ENCODE measurements at regions not wholly inside any gene's neighbourhood (a gene's known extent, or its start where the extent isn't known, plus 50 kb on each side); places are given as distances from the start of the nearest gene placed in this dataset.

DNA sequence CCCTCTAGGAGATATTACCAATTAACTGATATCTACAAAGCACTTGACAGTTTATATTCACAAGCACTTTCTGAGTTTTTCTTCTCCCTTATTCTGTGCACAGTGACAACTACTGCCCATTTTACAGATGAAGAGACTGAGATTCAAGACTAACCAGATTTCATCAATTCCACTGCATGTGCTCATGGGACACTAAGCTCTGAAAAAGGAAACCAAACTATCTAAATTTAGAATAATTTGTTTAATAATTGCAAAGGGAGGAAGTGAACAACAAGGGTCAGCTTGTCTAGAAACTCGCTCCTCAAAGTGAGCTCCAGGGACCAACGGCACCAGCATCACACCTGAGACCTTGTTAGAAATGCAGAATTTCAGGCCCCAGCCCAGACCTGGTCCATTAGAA lies 50.8 kb upstream of the MYLIP start:
- no peak for DNase-seq

DNA sequence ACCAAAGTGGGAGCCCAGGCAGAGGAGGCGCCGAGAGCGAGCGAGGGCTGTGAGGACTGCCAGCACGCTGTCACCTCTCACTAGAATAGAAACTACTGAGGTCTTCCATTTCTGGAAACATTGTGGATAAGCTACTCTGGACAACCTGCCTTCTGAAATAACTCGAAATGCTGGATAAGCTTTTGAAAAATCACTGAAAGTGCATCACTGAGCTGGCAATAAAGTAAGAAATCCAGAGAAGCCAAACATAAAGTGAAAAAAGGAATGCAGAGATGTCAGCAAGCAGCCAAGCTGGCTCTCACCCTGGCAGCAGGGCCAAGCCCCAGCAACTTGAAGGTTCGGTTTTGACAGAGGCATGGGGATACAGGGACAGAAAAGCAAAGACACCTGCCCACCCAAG lies 59.2 kb upstream of the MYLIP start:
- DNase-seq = no peak

DNA sequence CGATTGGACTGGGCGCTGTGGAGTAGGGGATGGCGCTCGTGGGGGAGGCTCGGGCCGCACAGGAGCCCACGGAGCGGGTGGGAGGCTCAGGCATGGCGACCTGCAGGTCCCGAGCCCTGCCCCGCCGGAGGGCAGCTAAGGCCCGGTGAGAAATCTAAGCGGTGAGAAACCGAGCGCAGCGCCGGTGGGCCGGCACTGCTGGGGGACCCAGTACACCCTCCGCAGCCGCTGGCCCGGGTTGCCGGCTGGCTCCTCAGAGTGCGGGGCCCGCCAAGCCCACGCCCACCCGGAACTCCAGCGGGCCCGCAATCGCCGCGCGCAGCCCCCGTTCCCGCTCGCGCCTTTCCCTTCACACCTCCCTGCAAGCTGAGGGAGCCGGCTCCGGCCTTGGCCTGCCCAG lies 59.7 kb upstream of the MYLIP start:
- no peak for DNase-seq

DNA sequence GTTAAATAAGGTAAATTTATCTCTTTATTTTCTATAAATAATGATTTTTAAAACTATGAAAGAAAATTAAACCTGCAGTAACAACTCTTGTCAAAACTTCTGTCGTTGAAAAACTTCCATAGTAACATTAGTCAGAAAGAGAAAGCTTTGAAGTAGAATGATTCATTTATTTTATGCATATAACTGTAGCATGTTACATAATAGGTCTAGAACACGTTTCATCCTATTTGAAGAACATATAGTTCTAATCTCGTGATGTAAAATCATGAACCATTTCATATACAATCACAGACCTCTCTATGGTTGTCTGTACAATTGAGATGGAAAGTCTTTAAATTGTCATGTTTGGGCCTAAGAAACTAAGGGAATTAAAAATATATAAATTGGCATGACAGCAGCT lies 61.3 kb upstream of the MYLIP start:
- no peak for DNase-seq

DNA sequence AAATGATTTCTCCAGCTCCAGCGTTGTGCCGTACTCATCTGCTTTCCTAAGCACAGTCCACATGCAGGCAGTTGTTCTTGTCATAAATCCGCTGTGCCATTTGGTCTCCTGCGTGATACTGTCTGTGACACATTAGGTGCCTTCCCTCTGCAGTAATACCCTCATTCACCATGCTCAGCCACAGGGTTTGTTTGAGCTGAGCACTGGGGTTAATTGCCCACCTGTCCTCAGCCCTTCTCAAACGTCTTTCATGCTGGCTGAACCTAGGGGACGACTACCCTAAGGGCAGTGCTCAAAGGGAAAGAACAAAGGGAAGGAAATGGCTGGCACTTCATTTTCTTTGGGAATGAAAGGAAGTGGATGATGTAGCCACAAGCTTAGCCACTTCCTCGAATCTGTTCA lies 64.2 kb upstream of the MYLIP start:
- DNase-seq = no peak

DNA sequence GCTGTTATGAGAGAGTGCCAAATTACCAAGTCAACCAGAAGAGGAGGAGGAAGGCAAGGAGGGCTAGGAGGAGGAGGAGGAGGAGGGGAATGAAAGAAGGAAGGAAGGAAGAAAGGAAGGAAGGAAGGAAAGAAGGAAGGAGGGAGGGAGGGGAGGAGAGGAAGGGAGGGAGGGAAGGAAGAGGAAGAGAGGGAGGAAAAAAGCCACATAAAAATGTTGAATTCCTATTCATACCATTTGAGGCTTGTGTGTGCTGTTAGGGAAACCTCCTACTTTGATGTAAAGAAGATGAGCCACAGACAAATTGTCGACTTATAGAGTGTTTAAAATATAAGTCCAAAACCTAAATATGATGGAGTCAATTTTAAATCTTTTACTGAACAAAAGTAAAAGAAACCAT lies 65.3 kb upstream of the MYLIP start:
- DNase-seq = no peak

DNA sequence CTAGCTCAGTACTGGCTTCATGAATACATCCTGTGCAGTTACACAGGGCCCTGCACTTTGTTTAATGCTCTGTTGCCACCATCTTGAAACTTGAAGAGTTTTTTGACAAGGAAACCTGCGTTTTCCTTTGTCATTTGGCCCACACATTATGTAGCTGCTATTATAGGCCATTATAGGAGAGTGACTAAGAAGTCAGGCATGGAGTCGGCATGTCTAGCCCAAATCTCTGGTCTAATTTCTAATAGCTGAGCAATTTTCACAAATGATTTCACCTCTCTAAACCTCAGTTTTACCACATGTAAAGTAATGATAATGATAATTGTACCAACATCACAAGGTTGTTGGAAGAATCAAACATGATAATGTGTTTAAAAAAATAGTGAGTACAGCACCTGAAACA lies 67.1 kb upstream of the MYLIP start:
- DNase-seq = no peak

DNA sequence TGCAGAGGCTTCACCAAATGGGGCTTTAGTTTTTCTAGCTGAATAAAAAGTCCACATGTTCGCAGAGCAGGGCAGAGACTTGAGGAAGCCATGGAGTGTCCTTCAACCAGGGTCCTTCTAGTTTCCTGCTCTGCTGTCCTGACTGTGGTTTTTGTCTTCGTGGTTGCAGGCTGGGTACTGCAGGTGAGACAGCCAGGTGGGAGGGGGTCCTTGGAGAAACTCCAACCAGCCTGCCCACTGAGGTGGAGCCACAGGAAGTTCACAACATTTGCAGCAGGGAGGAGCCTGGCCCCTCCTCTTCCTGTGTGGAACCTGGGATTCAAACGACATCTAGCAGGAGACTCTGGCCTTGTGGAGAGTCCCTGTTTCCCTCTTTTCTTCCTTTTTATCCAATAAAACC lies 68.8 kb upstream of the MYLIP start:
- DNase-seq = no peak

DNA sequence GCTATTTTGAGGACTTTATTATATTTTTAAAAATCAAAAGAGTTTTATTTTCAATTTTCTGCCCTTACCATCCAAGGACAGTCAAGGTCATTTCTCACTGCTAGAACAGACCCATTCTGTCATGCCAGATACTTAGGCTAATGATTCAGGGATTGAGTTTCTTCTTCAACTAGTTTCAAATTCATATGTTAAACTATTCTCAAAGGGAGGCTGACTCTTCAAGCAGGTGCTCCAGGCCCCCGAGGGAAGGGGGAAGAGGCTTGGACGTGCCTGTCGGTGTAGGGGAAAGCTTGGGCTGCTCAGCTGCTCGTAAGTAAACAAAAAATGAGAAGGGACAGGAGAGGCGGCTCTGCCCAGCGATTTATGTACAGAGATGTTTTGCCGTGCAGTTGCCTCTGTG lies 69.4 kb upstream of the MYLIP start:
- no peak for DNase-seq

DNA sequence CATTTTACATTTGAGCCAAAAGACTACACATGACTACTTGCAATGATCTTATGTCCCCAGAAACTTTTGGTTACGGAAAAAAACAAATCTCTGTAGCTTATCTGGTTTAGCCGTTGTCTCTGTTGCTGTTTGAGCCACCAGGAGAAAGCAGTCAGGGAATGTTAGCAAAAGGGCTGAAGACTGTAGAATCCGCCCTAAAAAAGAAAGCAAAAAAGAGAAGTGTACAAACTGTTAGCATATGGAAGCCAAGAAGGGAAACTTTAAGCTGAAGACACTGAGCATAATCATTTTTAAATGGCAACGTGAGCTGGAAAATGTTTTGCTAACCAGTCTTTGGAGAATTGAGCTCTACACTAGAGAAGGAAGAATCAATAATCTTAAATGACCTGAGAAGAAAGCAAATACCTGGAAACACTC lies 69.9 kb upstream of the MYLIP start:
- DNase-seq = no peak

DNA sequence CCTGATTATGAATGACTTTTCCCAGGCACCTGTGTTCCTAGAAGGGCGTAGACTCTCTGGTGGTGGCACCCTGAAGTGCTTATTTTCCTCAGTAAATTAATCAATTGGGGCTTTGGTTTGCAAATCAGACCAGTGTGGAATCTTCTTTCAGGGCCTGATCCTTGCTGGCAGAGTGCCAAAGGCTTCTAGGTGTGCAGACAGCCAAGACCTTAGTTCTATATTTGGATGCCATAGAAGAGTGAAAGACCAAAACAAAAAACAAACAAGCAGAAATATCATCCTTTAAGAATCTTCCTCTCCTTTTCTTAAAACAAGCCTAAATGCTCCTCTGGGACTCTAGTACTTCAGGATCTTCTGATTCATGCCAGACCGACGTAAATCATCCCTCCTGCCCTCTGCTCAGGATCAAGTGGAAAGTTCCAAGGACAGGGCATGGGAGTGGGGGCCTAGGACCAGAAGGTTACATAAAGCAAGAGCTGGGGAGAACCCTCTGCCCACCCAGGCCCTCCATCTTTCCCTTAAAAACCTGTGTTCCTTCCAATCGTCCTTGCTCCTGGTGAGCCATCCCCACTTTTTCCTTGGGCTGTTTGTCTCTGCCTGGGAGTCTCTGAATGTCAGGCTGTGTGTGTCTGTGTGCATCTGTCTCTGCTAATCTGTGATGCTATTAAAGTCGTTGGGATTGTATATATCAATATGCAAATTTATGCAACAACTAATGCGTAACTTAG lies 70.5 kb upstream of the MYLIP start:
- no peak for DNase-seq

DNA sequence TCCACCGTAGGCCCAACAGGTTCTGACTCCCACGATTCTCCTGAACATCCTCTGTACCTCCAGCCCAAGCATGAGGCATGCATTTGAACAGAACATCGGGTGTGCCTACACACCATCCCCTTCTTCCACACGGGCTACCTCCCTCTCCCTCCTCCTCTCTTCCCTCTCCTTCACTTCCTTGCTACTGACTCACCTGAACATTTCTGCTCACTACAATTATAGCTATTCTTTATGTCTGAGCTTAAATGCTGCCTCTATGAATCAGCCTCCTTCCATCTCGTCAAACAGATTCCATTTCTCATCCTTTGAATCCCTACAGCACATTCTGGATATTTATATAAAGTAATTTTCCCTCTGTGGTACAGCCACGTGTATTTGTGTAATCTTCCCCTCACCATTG lies 71.4 kb upstream of the MYLIP start:
- DNase-seq = no peak

DNA sequence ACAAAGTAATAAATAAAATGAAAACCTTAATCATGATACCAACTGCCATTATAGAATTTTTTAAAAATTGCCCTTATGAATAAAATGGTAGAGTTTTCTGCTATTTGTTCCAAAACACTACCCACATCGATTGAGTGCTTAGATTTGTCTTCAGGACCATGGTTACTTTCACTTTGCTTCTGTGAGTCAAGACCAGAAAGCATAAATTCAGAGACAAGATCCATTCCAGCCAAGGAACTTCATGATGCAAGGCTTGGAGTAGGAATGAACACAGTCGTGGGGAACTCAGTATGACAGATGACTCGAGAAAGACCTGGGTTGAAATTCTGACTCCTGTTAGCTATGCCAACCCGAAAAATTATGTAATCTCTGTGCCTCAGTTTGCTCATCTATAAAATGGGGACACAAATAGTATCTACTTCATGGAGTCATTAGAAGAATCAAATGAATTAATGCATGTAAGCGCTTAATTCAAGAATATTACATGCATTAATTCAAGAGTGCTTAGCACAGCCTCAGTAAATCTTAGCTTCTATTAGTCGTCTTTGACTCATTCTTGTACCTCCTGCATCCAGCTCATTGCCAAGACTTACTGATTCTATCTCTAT lies 72.5 kb upstream of the MYLIP start:
- no peak for DNase-seq

DNA sequence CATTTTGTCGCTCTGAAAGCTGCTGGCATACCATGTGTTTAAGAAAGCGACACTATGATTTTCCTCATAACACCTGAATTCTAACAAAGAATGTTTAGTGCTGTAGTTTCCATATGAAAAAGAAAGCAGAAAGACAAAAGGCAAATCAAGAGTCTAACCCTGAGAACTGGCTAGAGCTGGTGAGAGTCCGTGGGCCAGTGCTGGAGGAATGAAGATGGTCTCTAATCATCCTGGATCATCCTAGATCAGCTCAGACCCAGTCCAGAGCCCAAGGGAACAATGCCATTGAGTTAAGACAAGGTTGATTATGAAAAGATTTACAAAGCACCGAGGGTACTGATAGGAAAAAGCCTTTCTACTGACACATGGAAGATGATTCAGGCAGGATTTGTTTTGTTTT lies 73.0 kb upstream of the MYLIP start:
- no peak for DNase-seq

DNA sequence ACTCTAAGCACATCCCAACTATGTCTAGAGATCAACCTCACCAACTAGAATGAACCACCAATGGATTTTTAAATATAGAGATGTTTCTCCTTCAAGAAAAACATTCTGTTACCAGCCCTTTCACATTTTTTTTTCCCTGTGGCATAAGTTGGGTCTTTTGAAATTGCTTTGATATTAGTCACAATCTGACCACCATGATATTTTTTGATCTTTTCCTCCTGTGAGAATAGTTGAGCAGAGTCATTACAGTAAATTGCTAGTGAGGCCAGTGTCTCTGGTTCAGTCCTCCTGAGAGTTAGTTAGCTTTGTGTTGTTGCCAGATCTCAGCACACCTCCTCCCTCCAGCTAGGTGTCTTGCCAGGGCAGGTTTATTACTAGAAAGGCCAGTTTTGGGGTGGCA lies 79.7 kb upstream of the MYLIP start:
- no peak for DNase-seq

DNA sequence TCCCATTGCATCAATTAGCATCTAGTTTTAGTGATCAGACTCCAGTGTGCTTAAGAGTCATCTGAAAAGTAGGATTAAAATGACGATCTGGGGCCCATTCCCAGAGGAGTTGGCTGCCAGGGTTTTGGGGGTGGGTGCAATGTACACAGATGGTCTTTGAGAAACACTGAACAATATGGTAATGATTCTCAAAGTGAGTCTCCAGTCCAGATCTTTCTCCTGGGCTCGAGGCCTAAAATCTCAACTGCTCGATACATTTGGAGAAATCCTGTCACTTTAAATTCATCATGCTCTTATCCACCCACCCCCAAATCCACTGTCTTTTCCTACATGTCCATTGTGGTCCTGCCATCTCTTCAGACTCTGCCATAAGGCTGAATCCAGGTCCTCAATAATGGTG lies 80.7 kb upstream of the MYLIP start:
- DNase-seq = no peak

DNA sequence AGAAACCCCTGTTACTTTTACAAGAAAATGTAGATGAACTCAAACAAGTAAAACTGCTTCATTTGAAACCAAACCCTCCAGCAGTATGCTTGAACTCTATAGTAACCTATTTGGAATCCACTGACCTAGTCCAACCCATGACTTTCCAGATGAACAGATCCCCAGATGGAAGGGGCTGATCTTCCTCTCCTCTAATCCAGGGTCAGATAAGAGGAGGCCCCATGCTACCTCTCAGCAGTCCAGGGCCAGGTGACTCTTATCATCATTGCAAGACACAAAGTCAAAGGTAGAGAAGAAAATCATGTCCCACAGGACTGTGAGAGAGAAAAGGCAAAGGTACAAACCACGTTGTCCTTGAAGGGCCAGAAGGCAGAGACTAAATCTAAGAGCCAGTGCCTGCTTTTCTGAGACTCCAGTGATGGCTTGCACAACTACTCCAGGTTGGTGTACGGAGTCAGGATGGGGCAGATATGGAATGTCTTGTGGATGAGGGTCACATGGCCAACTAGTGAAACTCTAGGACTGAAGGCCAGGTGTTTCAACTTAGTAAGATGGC lies 81.4 kb upstream of the MYLIP start:
- DNase-seq = no peak

DNA sequence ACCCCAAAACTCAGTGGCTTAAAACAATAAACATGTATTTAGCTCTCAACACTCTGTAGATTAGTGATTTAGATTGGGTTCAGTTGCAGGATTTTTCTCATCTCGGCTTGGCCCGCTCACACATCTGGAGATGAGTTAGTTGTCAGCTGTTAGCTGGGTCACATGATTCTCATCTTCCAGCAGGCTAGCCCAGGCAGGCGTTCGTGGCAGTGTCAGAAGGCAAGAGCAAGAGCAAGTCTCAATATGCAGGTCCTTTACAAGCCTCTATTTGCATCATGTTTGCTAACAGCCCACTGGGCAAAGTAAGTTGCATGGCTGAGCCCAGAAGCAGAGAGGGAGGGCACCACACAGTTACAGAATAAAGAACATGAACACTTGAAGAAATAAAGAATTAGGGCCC lies 83.6 kb upstream of the MYLIP start:
- DNase-seq = no peak

DNA sequence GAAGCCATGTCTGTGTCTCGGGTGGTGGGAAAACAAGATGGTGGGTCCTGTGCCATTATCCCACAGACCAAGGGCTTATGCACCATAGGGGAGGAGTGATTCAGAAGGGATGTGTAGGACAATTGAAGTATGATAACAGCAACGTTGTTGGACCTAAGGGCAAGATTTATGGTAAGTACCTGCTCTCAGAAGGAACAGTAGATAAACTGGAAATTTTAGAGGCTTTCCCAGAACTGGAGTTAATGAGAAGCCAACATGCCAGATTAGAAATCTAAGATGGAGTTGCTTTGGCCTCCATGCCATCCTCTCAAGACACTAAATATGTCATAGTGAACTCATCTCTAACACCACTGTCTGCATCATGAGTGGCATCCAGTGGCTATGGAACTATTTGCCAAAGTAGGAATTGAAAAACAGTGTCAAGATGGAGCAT lies 84.7 kb upstream of the MYLIP start:
- DNase-seq = no peak

DNA sequence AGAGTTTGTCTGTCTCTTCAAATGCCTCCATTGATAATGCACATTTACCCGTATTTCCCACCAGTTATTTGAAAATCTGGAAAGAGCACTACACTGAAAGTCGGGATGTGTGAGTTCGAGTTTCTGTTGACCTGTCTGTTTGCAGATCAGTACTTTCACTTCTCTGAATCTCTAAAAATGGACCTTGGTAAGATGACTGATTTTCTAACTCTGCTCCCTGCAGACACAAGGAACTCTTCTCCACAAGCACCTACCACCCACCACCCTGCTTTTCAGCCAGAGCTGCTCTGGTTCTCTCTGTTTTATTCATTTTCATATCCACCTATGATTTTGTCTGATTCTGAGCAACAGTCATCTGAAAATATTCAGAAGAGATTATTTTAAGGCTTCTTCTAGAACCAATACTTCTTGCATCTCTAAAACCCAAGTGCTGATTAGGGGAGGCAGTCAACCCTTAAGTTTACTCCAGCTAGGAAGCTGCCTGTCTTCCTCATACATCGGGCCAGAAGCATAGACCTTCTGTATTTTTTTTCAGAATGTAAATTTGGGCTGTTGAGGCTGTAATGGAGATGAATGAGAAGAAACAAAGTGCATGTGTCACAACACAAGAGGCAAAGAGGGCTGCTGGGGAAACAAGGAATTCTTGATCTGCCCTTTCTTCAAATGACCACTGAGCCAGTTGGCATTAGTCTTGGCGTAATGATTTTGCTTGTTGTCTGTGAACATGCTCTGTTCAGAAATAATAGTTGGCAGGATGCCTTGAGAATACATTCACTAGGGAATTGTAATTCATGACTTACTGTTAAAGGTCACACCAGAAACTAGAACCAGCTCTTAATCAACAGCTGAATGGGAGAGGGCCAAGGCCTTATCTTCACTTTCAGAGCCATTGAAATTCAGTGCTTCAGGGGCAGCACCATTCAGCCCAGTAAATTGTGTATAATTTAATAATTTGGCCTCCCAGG lies 85.4 kb upstream of the MYLIP start:
- DNase-seq = no peak

DNA sequence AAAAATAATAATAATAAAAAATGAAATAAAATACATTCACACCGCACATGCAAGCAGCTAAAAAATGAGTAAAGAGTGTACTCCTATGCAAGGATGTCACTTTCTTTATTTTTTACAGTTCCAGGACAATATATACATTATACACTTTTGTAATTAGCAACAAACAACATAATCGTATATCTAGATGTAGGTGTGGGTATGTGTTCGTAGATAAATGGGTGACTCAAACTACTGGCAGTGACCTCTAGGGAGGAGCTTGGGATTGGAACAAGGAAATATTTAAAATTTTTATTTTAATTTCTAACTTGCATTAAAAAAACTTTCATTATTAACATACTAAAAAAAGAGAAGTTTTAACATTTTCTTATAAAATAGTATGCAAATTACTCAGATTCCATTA lies 86.1 kb upstream of the MYLIP start:
- no peak for DNase-seq

DNA sequence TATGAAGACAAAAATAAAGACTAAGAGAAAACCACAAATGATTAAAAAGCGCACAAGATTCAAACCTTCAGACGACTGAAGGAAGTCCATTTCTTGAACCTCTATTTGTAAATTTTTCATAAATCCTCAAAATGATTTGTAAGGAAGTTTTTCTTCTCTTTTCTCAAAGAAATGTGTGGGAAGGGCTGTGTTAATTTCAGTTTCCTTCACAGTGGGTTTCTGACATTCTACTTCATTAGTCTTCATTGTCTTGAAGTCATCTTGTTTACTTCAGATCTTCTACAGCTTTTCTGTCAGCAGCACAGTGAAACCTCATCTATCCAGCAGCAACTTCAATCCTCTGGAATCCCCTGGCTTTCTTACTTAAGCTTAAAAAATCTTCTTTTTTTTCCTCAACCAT lies 87.6 kb upstream of the MYLIP start:
- DNase-seq = no peak

DNA sequence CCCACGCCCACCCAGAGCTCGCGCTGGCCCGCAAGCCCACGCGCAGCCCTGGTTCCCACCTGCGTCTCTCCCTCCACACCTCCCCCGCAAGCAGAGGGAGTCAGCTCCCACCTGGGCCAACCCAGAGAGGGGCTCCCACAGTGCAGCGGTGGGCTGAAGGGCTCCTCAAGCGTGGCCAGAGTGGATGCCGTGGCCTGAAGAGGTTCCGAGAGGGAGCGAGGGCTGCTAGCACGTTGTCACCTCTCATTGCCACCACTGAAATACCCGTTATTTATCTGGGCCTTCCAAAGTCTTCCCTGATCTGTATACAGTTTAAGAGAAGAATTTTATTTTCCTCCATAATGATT lies 88.3 kb upstream of the MYLIP start:
- DNase-seq = no peak

Data from NK-92 treated with Interleukin-12 subunit alpha and Interleukin-12 subunit beta, amount 100 ng/mL, for 24 hours (cell line).